Activated CD8-positive, alpha-beta T cell treated with anti-CD3 and anti-CD28 coated beads for 36 hours (primary cell): ENCODE measurements at regions not wholly inside any gene's neighbourhood (a gene's known extent, or its start where the extent isn't known, plus 50 kb on each side); places are given as distances from the start of the nearest gene placed in this dataset.

Source experiments
- ATAC-seq: fragments of 200-7000 bp; cut with Tn5 transposase; one replicate; pipeline ENCODE4 v1.10.0; 2021; ENCODE audit warnings: mild to moderate bottlenecking, moderate library complexity
- CTCF ChIA-PET: fragments of 350-600 bp; sonication (Branson Sonifier 250); formaldehyde crosslinking; loops from one replicate; lab custom pipeline; 2021; ENCODE audit warnings: antibody characterized with exemption; lab: Charles Lee
- POLR2A ChIA-PET: fragments of 350-600 bp; sonication (Branson Sonifier 250); formaldehyde crosslinking; loops from one replicate; lab custom pipeline; 2021; ENCODE audit warnings: antibody characterized with exemption; lab: Charles Lee
- DNase-seq: peaks from one replicate; pipeline ENCODE4 v3.0.0-alpha.2; 2020
- H3K27ac Mint-ChIP-seq: one replicate; pipeline ENCODE4 v1.8.0; 2021; ENCODE audit warnings: mild to moderate bottlenecking, mixed read lengths
- H3K27me3 Mint-ChIP-seq: one replicate; pipeline ENCODE4 v1.8.0; 2021; ENCODE audit warnings: mixed read lengths
- H3K36me3 Mint-ChIP-seq: one replicate; pipeline ENCODE4 v1.8.0; 2021; ENCODE audit warnings: low read depth, mixed read lengths
- H3K4me1 Mint-ChIP-seq: one replicate; pipeline ENCODE4 v1.8.0; 2021; ENCODE audit warnings: low read depth, mixed read lengths
- H3K4me3 Mint-ChIP-seq: one replicate; pipeline ENCODE4 v1.8.0; 2021; ENCODE audit warnings: mild to moderate bottlenecking, moderate library complexity, mixed read lengths
- H3K9me3 Mint-ChIP-seq: one replicate; pipeline ENCODE4 v1.8.0; 2021; ENCODE audit warnings: mixed read lengths
- intact Hi-C: fragments of 100-400 bp; cut with micrococcal nuclease; formaldehyde crosslinking; loops from one replicate; pipeline ENCODE4 v1.10.0; 2022
- TF ChIP-seq, protein P1 (sequence below): fragments of 200-600 bp; IDR thresholded peaks from one replicate; pipeline ENCODE4 v1.8.0; 2022; ENCODE audit warnings: antibody characterized with exemption, mild to moderate bottlenecking

DNA sequence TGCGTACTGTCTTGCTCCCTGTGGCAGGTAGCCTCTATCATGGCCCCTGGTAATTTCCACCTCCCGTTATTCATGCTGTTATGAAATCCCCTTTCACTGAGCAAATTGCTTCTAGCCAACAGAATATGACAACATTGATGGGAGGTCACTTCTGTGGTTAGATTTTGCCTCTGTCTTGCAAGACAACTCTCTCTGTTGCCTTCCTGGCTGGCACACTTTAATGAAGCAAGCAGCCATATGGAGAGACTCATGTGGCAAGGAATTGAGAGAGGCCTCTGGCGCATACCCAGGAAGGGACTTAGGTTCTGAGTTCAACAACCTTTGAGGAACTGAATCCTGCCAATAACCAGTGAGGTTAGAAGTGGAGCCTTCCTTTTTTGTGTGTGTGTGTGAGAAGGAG lies 51.8 kb upstream of the GPRC5B start:
- no peaks in the 10 kb centered on the region for H3K9me3 Mint-ChIP-seq
- H3K27me3 Mint-ChIP-seq, result no peaks in the 10 kb centered on the region
- no peak overlapping the region for H3K4me3 Mint-ChIP-seq
- DNase-seq, result no peak
- no peaks in the 10 kb centered on the region for H3K36me3 Mint-ChIP-seq
- TF ChIP-seq, protein P1, sequence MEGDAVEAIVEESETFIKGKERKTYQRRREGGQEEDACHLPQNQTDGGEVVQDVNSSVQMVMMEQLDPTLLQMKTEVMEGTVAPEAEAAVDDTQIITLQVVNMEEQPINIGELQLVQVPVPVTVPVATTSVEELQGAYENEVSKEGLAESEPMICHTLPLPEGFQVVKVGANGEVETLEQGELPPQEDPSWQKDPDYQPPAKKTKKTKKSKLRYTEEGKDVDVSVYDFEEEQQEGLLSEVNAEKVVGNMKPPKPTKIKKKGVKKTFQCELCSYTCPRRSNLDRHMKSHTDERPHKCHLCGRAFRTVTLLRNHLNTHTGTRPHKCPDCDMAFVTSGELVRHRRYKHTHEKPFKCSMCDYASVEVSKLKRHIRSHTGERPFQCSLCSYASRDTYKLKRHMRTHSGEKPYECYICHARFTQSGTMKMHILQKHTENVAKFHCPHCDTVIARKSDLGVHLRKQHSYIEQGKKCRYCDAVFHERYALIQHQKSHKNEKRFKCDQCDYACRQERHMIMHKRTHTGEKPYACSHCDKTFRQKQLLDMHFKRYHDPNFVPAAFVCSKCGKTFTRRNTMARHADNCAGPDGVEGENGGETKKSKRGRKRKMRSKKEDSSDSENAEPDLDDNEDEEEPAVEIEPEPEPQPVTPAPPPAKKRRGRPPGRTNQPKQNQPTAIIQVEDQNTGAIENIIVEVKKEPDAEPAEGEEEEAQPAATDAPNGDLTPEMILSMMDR, result no peak
- ATAC-seq, result no peak
- H3K4me1 Mint-ChIP-seq, result no peaks in the 10 kb centered on the region
- no peak overlapping the region for H3K27ac Mint-ChIP-seq
- intact Hi-C loops, result no loop called here
- CTCF ChIA-PET, result no interaction called here
- POLR2A ChIA-PET, result no interaction called here

DNA sequence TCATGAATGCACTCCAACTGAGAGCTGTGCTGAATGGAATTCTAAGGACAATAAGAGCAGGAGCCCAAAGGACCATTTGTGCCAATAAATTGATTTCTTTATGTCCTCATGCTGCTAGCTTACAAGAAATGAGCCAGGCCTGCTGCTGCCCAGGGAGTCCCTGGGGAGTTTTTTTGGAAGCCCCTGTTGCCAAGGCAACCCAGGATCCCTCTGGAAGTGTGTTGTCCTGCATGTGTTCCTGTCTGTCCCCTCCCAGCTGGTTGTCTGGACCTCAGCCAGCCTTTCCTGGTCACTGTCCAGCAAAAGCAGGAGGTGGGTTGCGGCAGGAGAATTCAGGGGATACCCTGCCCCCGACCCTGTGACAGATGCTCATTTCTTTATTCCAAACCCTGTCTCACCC lies 51.0 kb upstream of the GPRC5B start:
- ATAC-seq, result no peak
- Mint-ChIP-seq H3K9me3 (no peaks in the 10 kb centered on the region), H3K27me3 (no peaks in the 10 kb centered on the region), H3K4me3 (no peak overlapping the region), H3K4me1 (no peaks in the 10 kb centered on the region), H3K27ac (no peak overlapping the region), H3K36me3 (no peaks in the 10 kb centered on the region)
- intact Hi-C loops, result no loop called here
- DNase-seq, result no peak
- ChIA-PET CTCF (no interaction called here), POLR2A (no interaction called here)
- TF ChIP-seq, protein P1, result no peak
